Adrenal gland (tissue), 9 donors: ENCODE measurements at regions not wholly inside any gene's neighbourhood (a gene's known extent, or its start where the extent isn't known, plus 50 kb on each side); places are given as distances from the start of the nearest gene placed in this dataset.

Experiments used
- DNase-seq, 7 donors: peaks; one replicate each; pipeline ENCODE4 v3.0.0-alpha.2; 2019 to 2020
- H3K27ac ChIP-seq, 5 donors: fragments of 200-600 bp; sonication (generic) in 4 of 5; 1 replicate in 3 of 5; 2 replicates in 2 of 5; pipeline versions ENCODE4 v1.5.1 to v1.8.0; 2016 to 2020; ENCODE audit warnings: mild to moderate bottlenecking in 1 of 5
- H3K27me3 ChIP-seq: fragments of 200-600 bp; 2 replicates; pipeline ENCODE4 v1.8.0; 2021
- H3K36me3 ChIP-seq, 2 donors: fragments of 200-600 bp; replicated peaks in 1 of 2; 1 replicate in 1 of 2; 2 replicates in 1 of 2; pipeline versions ENCODE4 v1.5.1 to v1.8.0; 2018 to 2022
- H3K4me1 ChIP-seq, 2 donors: fragments of 200-600 bp; replicated peaks in 1 of 2; 1 replicate in 1 of 2; 2 replicates in 1 of 2; pipeline versions ENCODE4 v1.5.1 to v1.8.0; 2018 to 2021
- H3K4me3 ChIP-seq, 4 donors: fragments of 200-600 bp; sonication (generic) in 3 of 4; one replicate each; pipeline ENCODE4 v1.5.1; 2016 to 2018
- H3K9me3 ChIP-seq, 3 donors: fragments of 200-600 bp; sonication (generic) in 1 of 3; replicated peaks in 1 of 3; 1 replicate in 2 of 3; 2 replicates in 1 of 3; pipeline versions ENCODE4 v1.5.1 to v1.8.0; 2016 to 2021
- POLR2A ChIP-seq, 2 donors: fragments of 450-650 bp; IDR thresholded peaks; one replicate each; pipeline ENCODE4 v1.6.1; 2017; ENCODE audit warnings: antibody characterized with exemption in 2 of 2, mild to moderate bottlenecking in 2 of 2, moderate library complexity in 1 of 2
- WGBS, 4 donors: extraction: QIAGEN DNeasy Blood & Tissue Kit in 2 of 4; methylation state at CpG; one replicate each; pipeline versions ENCODE4 v1.1.5 to v1.1.7; 2013 to 2017; 5-methylcytosine and 5-hydroxymethylcytosine counted together
- intact Hi-C, 2 donors: fragments of 100-400 bp; cut with DNase I; formaldehyde crosslinking; loops; one replicate each; pipeline versions ENCODE4 v1.14.1 to v1.15.0; 2022 to 2023
- TF ChIP-seq, protein P1 (sequence below), 6 experiments: fragments of 450-650 bp in 4 of 6; fragments of 200-600 bp in 2 of 6; sonication (generic) in 1 of 6; IDR thresholded peaks; 1 replicate in 5 of 6; 2 replicates in 1 of 6; pipeline versions ENCODE4 v1.5.1 to v1.8.0; 2016 to 2021; ENCODE audit warnings: antibody characterized with exemption in 6 of 6, mild to moderate bottlenecking in 2 of 6, moderate library complexity in 1 of 6
- donor health status: healthy with polysubstance abuse.
- donor health status: Bipolar disorder and iron deficiency.
- donor health status: DM: yes; HTN: yes; CAD: no.
- donor health status: DM: no; HTN: no; CAD: no.
- donor health status: DM: no; HTN: no; CAD: no.

GRCh38 chr1:221363039-221363438, 378.9 kb downstream of the DUSP10 start:
- no peak overlapping the region for H3K27ac ChIP-seq
- DNase-seq, result no peak
- WGBS, 4 donors, result 58 to 75% (median 64%) methylated on average over 2 of the region's 2 CpGs
- no peaks in the 10 kb centered on the region for H3K36me3 ChIP-seq
- H3K27me3 ChIP-seq, result no peaks in the 10 kb centered on the region
- H3K4me1 ChIP-seq, result no peaks in the 10 kb centered on the region
- H3K4me3 ChIP-seq, result no peak overlapping the region
- TF ChIP-seq, protein P1, sequence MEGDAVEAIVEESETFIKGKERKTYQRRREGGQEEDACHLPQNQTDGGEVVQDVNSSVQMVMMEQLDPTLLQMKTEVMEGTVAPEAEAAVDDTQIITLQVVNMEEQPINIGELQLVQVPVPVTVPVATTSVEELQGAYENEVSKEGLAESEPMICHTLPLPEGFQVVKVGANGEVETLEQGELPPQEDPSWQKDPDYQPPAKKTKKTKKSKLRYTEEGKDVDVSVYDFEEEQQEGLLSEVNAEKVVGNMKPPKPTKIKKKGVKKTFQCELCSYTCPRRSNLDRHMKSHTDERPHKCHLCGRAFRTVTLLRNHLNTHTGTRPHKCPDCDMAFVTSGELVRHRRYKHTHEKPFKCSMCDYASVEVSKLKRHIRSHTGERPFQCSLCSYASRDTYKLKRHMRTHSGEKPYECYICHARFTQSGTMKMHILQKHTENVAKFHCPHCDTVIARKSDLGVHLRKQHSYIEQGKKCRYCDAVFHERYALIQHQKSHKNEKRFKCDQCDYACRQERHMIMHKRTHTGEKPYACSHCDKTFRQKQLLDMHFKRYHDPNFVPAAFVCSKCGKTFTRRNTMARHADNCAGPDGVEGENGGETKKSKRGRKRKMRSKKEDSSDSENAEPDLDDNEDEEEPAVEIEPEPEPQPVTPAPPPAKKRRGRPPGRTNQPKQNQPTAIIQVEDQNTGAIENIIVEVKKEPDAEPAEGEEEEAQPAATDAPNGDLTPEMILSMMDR (IDR thresholded peaks at IDR 0.05), result no peak
- TF ChIP-seq POLR2A (IDR thresholded peaks at IDR 0.05), result no peak
- intact Hi-C loops, result no loop called here
- H3K9me3 ChIP-seq, result no peaks in the 10 kb centered on the region

- TF ChIP-seq POLR2A (IDR thresholded peaks at IDR 0.05), result no peak
- TF ChIP-seq, protein P1 (IDR thresholded peaks at IDR 0.05), result no peak
- intact Hi-C loops, result no loop called here
- Histone ChIP-seq H3K4me1 (no peaks in the 10 kb centered on the region), H3K9me3 (no peaks in the 10 kb centered on the region), H3K4me3 (no peak overlapping the region), H3K36me3 (no peaks in the 10 kb centered on the region), H3K27me3 (no peaks in the 10 kb centered on the region), H3K27ac (no peak overlapping the region)
- DNase-seq, result no peak
- WGBS, 4 donors, result 61 to 80% (median 73%) methylated on average over 3 of the region's 3 CpGs
These were observed 375.3 kb downstream of the DUSP10 start for GRCh38 chr1:221366495-221367110.

DNA sequence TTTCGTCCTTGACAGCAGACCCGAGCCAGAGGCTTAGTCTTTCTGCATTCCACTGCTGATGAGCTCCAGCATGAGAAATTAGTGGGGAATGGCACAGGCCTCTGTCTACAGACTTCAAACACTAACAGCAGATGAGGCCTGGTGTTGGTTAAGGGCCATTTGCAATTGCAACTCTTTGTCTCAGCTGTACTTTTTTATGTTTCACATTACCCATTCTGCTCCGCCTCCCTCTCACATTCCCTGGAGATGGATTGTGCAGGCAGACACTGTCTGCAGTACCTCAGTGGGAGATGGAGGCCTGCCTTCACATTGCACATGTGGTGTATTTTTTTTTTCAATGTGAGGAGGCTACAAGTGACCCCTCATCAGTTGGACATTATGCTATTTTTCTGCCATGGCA, 370.2 kb downstream of the DUSP10 start:
- no peaks in the 10 kb centered on the region for H3K27me3 ChIP-seq
- no peak overlapping the region for H3K4me3 ChIP-seq
- intact Hi-C loops, result no loop called here
- no peaks in the 10 kb centered on the region for H3K9me3 ChIP-seq
- H3K36me3 ChIP-seq, result no peaks in the 10 kb centered on the region
- no peak overlapping the region for H3K27ac ChIP-seq
- 58 to 65% (median 62%) methylated on average over 3 of the region's 3 CpGs for WGBS, 4 donors
- no peak for TF ChIP-seq POLR2A (IDR thresholded peaks at IDR 0.05)
- TF ChIP-seq, protein P1 (IDR thresholded peaks at IDR 0.05), result no peak
- H3K4me1 ChIP-seq, result no peaks in the 10 kb centered on the region
- no peak for DNase-seq

GRCh38 chr1:221373795-221374194, 368.1 kb downstream of the DUSP10 start:
- 80 to 90% (median 87%) methylated on average over 1 of the region's 1 CpG for WGBS, 4 donors
- Histone ChIP-seq H3K4me3 (no peak overlapping the region), H3K36me3 (no peaks in the 10 kb centered on the region), H3K27ac (no peak overlapping the region), H3K4me1 (no peaks in the 10 kb centered on the region), H3K9me3 (no peaks in the 10 kb centered on the region), H3K27me3 (no peaks in the 10 kb centered on the region)
- intact Hi-C loops, result no loop called here
- no peak for DNase-seq
- no peak for TF ChIP-seq POLR2A (IDR thresholded peaks at IDR 0.05)
- TF ChIP-seq, protein P1 (IDR thresholded peaks at IDR 0.05), result no peak
